ENCODE measurements at regions not wholly inside any gene's neighbourhood (a gene's known extent, or its start where the extent isn't known, plus 50 kb on each side); places are given as distances from the start of the nearest gene placed in this dataset.

DNA sequence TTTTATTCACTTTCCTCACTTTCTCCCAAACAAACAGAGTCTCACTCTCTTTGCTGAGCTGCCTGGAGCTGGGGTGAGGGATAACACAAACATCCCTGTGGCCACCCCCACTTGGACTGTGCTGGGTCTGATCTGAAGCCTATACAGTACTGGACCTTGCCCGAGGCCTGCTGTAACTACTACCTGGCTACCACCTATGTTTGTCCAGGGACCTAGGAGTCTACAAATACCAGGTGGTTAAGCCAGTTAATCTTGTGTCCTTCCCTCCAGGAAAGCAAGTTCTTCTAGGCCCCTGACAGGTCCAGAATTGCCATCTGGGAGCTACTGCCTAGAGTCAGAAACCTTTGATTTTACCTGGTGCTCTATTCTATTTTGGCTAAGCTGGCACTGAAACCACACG, 87.3 kb downstream of the RTL3 start:
- Histone ChIP-seq H3K79me2 (ENCODE audit: control insufficient read depth, insufficient read depth, low read length) (no peaks in the 10 kb centered on the region), H3K9me3 (replicated peaks; ENCODE audit: control insufficient read depth, insufficient read depth, low read length) (no peaks in the 10 kb centered on the region), H3K4me1 (ENCODE audit: control insufficient read depth, insufficient read depth, low read length) (no peaks in the 10 kb centered on the region), H4K20me1 (ENCODE audit: control insufficient read depth, insufficient read depth) (no peaks in the 10 kb centered on the region), H2AFZ (ENCODE audit: control insufficient read depth, low read depth, low read length) (no peak overlapping the region; the same call in 1 of the 2 replicates), H3K9ac (ENCODE audit: control insufficient read depth, insufficient read depth, low read length) (no peak overlapping the region), H3K27ac (ENCODE audit: control insufficient read depth, insufficient read depth) (no peak overlapping the region), H3K4me2 (ENCODE audit: control insufficient read depth, insufficient read depth) (no peak overlapping the region), H3K36me3 (ENCODE audit: control insufficient read depth in 2 of 2, insufficient read depth in 2 of 2, low read length in 1 of 2) (no peaks in the 10 kb centered on the region), H3K27me3 (replicated peaks in 1 of 2; ENCODE audit: control insufficient read depth in 2 of 2, insufficient read depth in 2 of 2, low read length in 1 of 2) (no peaks in the 10 kb centered on the region), H3K4me3 (no peak overlapping the region)
- FAIRE-seq (no peak), ATAC-seq (no peak), DNase-seq (ENCODE audit: low read depth, low spot score) (no peak)
- BruUV-seq (replicated peaks) = no TSS peak
- in situ Hi-C loops (cut with MboI) (loop anchor here (25.0 kb wide), 2 partner anchors 690 to 865 kb away; no protein-coding TSS in a partner anchor), intact Hi-C loops (cut with micrococcal nuclease; ENCODE audit: unreplicated experiment) (no loop called here)
- CTCF ChIA-PET = no interaction called here
- WGBS (ENCODE audit: insufficient coverage, insufficient replicate concordance, low lambda C conversion rate, missing lambda C conversion rate) = 0% methylated on average over 2 of the region's 2 CpGs
- POLR2A ChIA-PET = no interaction called here
- SMC1A ChIA-PET (ENCODE audit: uncharacterized antibody, unreplicated experiment) = no interaction called here
- TF ChIP-seq CREB1 (IDR thresholded peaks at IDR 0.05; ENCODE audit: low read depth) (no peak), TCF3 (IDR thresholded peaks at IDR 0.05; ENCODE audit: borderline replicate concordance, insufficient read depth, low read depth, low read length) (no peak), KAT2A (conservative IDR thresholded peaks at IDR 0.05; ENCODE audit: control insufficient read depth, low read depth, low read length) (no peak), PML (IDR thresholded peaks at IDR 0.05; ENCODE audit: low read length) (no peak), SREBF2 (IDR thresholded peaks at IDR 0.05; ENCODE audit: low read length) (no peak), SIX5 (IDR thresholded peaks at IDR 0.05; ENCODE audit: low read depth, low read length, severe bottlenecking) (no peak), ZNF207 (IDR thresholded peaks at IDR 0.05; ENCODE audit: borderline replicate concordance) (no peak)
- TF ChIP-seq, protein P1, sequence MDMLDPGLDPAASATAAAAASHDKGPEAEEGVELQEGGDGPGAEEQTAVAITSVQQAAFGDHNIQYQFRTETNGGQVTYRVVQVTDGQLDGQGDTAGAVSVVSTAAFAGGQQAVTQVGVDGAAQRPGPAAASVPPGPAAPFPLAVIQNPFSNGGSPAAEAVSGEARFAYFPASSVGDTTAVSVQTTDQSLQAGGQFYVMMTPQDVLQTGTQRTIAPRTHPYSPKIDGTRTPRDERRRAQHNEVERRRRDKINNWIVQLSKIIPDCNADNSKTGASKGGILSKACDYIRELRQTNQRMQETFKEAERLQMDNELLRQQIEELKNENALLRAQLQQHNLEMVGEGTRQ (IDR thresholded peaks at IDR 0.05; ENCODE audit: borderline replicate concordance, low read depth, low read length) = no peak
- RAD21 ChIA-PET (ENCODE audit: unreplicated experiment) = no interaction called here
